ENCODE measurements at regions not wholly inside any gene's neighbourhood (a gene's known extent, or its start where the extent isn't known, plus 50 kb on each side); places are given as distances from the start of the nearest gene placed in this dataset.

DNA sequence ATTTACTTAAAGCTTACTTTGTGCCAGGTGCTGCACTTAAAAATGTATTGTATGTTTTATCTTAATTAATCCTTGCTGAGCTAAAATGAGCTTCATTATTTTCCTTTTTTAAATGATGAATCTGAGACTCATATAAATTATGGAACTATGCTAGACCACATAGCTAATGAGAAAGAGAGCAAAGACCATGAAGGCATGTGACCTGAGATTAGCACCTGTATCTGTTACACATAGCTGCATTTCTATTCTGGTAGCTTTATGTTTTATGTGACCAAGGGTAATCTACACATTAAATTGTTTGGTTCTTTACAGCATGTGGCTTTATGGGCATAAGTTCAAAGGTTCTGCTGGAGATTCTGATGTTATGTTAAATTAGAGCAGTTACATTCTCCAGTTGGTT lies 839.1 kb upstream of the SORCS1 start:
- no peak for TF ChIP-seq EP300 (conservative IDR thresholded peaks at IDR 0.05; ENCODE audit: poor library complexity, severe bottlenecking)
- TF ChIP-seq CTCF (IDR thresholded peaks at IDR 0.05; ENCODE audit: poor library complexity, severe bottlenecking): no peak
- TF ChIP-seq, protein P1, sequence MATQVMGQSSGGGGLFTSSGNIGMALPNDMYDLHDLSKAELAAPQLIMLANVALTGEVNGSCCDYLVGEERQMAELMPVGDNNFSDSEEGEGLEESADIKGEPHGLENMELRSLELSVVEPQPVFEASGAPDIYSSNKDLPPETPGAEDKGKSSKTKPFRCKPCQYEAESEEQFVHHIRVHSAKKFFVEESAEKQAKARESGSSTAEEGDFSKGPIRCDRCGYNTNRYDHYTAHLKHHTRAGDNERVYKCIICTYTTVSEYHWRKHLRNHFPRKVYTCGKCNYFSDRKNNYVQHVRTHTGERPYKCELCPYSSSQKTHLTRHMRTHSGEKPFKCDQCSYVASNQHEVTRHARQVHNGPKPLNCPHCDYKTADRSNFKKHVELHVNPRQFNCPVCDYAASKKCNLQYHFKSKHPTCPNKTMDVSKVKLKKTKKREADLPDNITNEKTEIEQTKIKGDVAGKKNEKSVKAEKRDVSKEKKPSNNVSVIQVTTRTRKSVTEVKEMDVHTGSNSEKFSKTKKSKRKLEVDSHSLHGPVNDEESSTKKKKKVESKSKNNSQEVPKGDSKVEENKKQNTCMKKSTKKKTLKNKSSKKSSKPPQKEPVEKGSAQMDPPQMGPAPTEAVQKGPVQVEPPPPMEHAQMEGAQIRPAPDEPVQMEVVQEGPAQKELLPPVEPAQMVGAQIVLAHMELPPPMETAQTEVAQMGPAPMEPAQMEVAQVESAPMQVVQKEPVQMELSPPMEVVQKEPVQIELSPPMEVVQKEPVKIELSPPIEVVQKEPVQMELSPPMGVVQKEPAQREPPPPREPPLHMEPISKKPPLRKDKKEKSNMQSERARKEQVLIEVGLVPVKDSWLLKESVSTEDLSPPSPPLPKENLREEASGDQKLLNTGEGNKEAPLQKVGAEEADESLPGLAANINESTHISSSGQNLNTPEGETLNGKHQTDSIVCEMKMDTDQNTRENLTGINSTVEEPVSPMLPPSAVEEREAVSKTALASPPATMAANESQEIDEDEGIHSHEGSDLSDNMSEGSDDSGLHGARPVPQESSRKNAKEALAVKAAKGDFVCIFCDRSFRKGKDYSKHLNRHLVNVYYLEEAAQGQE (IDR thresholded peaks at IDR 0.05; ENCODE audit: borderline replicate concordance): no peak
- TF ChIP-seq POLR2AphosphoS5 (IDR thresholded peaks at IDR 0.05): no peak
- no peak for TF ChIP-seq EZH2 (IDR thresholded peaks at IDR 0.05; ENCODE audit: borderline replicate concordance, insufficient read depth, low read length, poor library complexity, severe bottlenecking)
